ENCODE measurements at regions not wholly inside any gene's neighbourhood (a gene's known extent, or its start where the extent isn't known, plus 50 kb on each side); places are given as distances from the start of the nearest gene placed in this dataset.

DNA sequence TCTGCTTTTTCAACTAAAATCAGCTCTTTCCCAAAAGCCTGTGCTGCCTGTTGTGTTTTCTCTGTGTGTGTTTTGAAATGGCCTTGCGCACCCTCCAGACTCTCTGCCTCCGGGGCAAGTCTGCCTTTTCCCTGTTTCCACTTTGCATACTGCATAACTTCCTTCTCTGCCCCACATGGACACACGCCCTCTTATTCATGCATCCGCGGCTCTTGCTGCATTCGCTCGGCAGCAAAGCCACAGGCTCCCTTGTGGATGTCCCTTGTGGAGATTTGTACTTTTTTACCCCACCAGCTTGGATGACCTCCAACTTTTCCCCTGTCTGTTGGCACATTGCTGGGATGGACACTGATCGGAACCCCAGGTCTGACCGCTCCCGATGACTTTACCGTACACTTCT is 147.6 kb downstream of the ADSS2 start:
- TF ChIP-seq, protein P1, sequence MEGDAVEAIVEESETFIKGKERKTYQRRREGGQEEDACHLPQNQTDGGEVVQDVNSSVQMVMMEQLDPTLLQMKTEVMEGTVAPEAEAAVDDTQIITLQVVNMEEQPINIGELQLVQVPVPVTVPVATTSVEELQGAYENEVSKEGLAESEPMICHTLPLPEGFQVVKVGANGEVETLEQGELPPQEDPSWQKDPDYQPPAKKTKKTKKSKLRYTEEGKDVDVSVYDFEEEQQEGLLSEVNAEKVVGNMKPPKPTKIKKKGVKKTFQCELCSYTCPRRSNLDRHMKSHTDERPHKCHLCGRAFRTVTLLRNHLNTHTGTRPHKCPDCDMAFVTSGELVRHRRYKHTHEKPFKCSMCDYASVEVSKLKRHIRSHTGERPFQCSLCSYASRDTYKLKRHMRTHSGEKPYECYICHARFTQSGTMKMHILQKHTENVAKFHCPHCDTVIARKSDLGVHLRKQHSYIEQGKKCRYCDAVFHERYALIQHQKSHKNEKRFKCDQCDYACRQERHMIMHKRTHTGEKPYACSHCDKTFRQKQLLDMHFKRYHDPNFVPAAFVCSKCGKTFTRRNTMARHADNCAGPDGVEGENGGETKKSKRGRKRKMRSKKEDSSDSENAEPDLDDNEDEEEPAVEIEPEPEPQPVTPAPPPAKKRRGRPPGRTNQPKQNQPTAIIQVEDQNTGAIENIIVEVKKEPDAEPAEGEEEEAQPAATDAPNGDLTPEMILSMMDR (IDR thresholded peaks at IDR 0.05; ENCODE audit: insufficient read depth, low read depth, low read length): no peak
- TF ChIP-seq EZH2 (IDR thresholded peaks at IDR 0.05; ENCODE audit: insufficient read depth, low read length): no peak
